Inflammatory macrophage treated with lipopolysaccharide for 4 hours (primary cell): ENCODE measurements at regions not wholly inside any gene's neighbourhood (a gene's known extent, or its start where the extent isn't known, plus 50 kb on each side); places are given as distances from the start of the nearest gene placed in this dataset.

Experiments
- DNase-seq: peaks from one replicate; pipeline ENCODE4 v3.0.0-alpha.2; 2020

DNA sequence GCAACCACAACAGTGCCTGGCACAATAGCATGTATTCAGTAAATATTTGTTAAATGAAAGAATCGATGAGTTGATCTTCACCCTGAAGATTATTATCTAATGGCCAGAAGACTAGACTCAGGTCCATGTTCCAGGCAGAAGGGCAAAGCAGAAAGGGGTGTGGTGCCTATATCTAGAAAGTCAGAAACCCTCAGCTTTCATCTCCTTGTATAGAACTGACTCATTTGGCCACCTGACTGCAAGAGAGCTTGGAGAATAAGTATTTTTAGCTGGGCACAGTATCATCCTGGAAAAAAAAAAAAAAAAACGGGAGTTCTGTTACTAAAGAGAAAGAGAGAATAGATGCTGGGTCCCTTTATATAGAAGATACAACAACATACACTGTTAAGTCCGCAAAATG lies 69.7 kb upstream of the SPRED1 start:
- no peak for DNase-seq

DNA sequence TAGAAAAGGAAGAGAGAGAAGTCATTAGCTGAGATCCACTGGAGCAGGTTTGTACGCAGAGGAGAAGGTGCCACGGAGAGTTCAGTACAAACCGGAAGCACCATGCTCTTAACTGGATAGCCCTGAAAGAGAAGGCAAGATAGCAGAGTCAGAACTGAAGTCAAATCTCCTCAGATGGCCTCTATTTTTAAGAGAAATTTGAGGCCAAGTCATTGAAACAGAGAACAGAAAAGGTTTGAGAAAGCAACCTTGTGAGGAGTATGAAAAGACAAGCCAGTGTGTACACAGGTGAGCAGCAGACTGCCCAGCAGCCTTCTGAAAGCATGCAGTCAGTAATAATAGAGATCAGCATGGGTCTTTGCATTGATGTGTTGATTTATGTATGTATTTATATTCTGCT lies 66.1 kb upstream of the SPRED1 start:
- no peak for DNase-seq

- DNase-seq = no peak
Observed at GRCh38 chr15:38187630-38188313, 64.9 kb upstream of the SPRED1 start.

DNA sequence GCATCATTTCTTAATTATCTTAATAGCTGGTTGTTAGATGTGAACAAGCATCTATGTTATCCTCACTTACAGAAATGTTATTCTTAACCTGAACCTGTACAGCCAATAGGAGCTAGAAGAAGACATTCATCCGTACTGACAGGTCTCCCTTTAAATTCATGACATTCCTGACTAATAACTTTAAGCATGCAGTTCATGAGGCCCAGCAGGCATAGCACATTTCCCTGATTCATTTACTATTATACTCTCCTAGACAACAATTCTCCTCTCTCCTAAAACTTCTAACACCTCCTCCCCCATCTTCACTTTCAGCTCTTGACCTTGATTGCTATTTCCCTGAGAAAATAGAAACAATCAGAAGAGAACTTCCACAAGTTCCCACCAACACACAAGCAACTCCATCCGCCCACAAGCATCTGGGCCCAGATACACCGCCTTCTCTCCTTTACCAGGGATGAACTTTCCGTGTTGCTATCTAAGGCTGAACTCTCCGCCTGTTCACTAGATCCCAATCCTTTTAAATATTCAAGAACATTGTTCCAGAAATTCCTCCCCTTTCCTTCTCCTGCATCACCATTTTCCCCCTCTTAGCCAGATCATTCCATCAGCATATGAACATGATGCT lies 62.9 kb upstream of the SPRED1 start:
- no peak for DNase-seq

GRCh38 chr15:38190501-38190900 lies 62.1 kb upstream of the SPRED1 start:
- DNase-seq = no peak

GRCh38 chr15:38192496-38192895 lies 60.1 kb upstream of the SPRED1 start:
- DNase-seq = no peak

DNA sequence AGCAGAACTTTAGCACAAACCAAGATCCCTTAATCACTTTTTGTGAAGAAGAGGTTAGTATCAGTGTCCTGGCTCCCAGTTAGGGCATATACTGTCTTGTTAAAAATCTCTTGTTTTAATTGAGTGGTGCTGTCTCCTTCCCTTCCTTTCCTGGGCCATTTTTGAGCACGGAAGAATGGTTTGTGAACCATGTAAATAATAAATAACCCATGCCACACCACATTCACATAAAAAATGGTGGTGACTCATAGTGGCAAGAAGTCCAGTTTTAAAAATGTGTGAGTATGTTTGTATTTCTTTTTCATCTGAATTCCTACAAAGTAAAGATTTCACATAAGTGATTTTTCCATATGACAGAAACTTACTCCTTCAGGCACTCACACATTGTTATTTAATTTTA lies 59.1 kb upstream of the SPRED1 start:
- no peak for DNase-seq

DNA sequence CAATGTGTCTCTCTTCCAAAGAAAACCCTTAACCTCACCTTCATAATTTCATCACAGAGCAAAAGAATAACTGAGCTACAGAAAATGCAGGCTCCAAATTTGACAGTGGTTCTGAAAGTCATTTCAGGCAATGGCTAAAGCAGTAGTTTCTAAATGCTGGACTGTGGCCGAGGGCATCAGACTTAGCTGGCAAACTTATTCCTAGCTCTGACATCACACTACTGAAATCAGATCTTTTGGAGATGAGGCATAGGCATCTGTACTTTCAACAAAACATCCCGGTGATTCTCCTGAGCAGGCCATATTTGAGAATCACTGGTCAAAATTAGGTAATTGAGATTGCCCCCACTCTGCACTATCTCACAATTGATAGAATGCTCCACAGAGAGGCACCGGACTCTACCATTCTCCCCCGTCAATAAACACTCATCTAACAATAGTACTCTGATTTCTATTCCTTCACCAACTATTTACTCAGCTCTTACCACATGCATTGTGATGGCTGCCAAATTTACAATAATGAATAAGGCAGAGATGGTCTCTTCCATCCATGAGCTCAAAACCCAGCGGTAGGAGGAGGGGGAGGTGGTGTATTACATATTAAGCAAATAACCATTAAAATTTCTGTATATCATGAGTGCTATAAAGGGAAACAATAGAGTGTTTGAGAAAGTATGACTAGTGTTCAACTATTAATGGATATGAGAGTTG lies 57.3 kb upstream of the SPRED1 start:
- DNase-seq = no peak

DNA sequence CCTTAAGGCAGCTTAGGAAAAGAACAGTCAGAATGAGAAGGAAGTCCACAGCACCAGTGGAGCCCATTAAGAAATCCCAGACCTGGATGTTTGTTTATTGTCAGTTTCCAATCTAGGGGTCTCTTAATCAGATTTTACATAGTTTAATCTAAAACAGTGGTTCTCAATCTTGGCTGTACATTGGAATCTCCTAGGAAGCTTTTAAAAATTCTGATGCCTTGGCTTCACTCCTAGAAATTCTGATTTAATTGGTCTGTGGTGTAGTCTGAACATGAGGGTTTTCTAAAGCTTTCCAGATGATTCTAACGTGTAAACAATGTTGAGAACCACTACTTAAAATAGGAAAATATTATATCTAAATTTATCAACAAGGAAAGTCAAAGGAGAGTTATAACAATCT lies 56.6 kb upstream of the SPRED1 start:
- no peak for DNase-seq

- DNase-seq = no peak
Observed at GRCh38 chr15:38197553-38197952, 55.1 kb upstream of the SPRED1 start.

DNA sequence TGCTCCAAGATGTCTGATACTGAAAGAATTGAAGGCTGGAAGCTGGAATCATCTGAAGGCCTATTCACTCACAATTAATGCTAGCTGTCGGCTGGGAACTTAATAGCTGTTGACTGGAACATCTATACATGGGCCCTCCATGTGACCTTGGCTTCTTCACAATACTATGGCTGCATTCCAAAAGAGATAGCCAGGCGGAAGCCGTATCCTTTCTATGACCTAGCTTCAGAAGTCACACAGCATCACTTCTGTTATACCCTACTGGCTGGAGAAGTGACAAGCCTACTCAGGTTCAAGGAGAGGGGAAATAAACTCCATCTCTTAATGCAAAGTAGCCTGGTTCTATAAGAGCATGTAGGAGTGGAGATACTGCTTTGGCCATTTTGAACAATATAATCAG lies 50.9 kb upstream of the SPRED1 start:
- DNase-seq = no peak

DNA sequence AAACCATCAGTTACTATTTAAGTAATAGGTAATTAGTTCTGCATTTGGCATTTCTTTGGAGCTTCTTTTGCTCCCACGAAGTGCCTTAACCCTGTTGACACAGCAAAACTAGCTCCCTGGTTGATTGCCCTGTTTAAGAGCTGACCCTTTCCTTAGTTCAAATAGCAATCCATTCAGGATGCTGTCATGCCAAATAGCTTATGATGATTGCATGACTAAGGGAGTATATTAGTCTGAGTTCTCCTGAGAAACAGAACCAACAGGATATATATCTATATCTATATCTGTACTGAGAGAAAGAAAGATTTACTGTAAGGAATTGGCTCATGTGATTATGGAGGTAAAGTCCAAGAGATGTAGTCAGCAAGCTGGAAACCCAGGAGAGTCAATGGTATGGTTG lies 50.3 kb upstream of the SPRED1 start:
- no peak for DNase-seq
